H9 (cell line): ENCODE measurements at regions not wholly inside any gene's neighbourhood (a gene's known extent, or its start where the extent isn't known, plus 50 kb on each side); places are given as distances from the start of the nearest gene placed in this dataset. TPM values are rescaled to one million over a fixed set of nuclear protein-coding genes. Genes with fewer than 3 reads are reported as not detected.

Source experiments
- DNase-seq: peaks from one replicate; pipeline ENCODE4 v3.0.0-alpha.2; 2017
- H2AFZ ChIP-seq: one replicate; pipeline ENCODE4 v1.6.1; 2013; ENCODE audit warnings: mild to moderate bottlenecking, low read length, control low read depth, moderate library complexity
- H2AK5ac ChIP-seq: 2 replicates; pipeline ENCODE4 v1.6.1; 2013; ENCODE audit warnings: low read length, control low read depth, mixed read lengths; ENCODE audit not compliant: insufficient read length
- H2BK120ac ChIP-seq: one replicate; pipeline ENCODE4 v1.6.1; 2013; ENCODE audit warnings: low read depth, mild to moderate bottlenecking, low read length, control low read depth, inconsistent platforms; ENCODE audit not compliant: poor library complexity, severe bottlenecking
- H2BK12ac ChIP-seq: 2 replicates; pipeline ENCODE4 v1.6.1; 2013; ENCODE audit warnings: low read length, control low read depth, mixed read lengths, low read depth; ENCODE audit not compliant: insufficient read length
- H2BK15ac ChIP-seq: 2 replicates; pipeline ENCODE4 v1.6.1; 2013; ENCODE audit warnings: low read depth, low read length, control low read depth
- H2BK20ac ChIP-seq: one replicate; pipeline ENCODE4 v1.6.1; 2013; ENCODE audit warnings: low read depth, mild to moderate bottlenecking, low read length, control low read depth, inconsistent platforms; ENCODE audit not compliant: poor library complexity, severe bottlenecking
- H2BK5ac ChIP-seq: 2 replicates; pipeline ENCODE4 v1.6.1; 2013; ENCODE audit warnings: low read length, control low read depth, mixed read lengths; ENCODE audit not compliant: insufficient read length
- H3K14ac ChIP-seq: 2 replicates; pipeline ENCODE4 v1.6.1; 2013; ENCODE audit warnings: low read length, control low read depth; ENCODE audit not compliant: insufficient read depth
- H3K18ac ChIP-seq: 2 replicates; pipeline ENCODE4 v1.6.1; 2013; ENCODE audit warnings: low read depth, mild to moderate bottlenecking, mixed read lengths, low read length, control low read depth; ENCODE audit not compliant: insufficient read length
- H3K23ac ChIP-seq: 2 replicates; pipeline ENCODE4 v1.6.1; 2013; ENCODE audit warnings: low read length, control low read depth, mixed read lengths, low read depth; ENCODE audit not compliant: insufficient read length
- H3K23me2 ChIP-seq: 2 replicates; pipeline ENCODE4 v1.6.1; 2013; ENCODE audit warnings: low read depth, mild to moderate bottlenecking, mixed read lengths, low read length, control low read depth; ENCODE audit not compliant: insufficient read length, poor library complexity, severe bottlenecking
- H3K27ac ChIP-seq: 2 replicates; pipeline ENCODE4 v1.5.1; 2013; ENCODE audit warnings: low read length, control low read depth, mixed read lengths, low read depth; ENCODE audit not compliant: insufficient read length
- H3K27me3 ChIP-seq: 2 replicates; pipeline ENCODE4 v1.6.1; 2013; ENCODE audit warnings: low read length, control low read depth, inconsistent platforms; ENCODE audit not compliant: insufficient read depth
- H3K4ac ChIP-seq: 2 replicates; pipeline ENCODE4 v1.6.1; 2013; ENCODE audit warnings: low read depth, mild to moderate bottlenecking, control low read depth, inconsistent platforms, low read length, moderate library complexity
- H3K4me1 ChIP-seq: 2 replicates; pipeline ENCODE4 v1.6.1; 2013; ENCODE audit warnings: low read length, control low read depth, inconsistent platforms; ENCODE audit not compliant: insufficient read depth
- H3K4me2 ChIP-seq: 2 replicates; pipeline ENCODE4 v1.6.1; 2013; ENCODE audit warnings: low read length, control low read depth, mixed read lengths; ENCODE audit not compliant: insufficient read length, insufficient read depth
- H3K56ac ChIP-seq: 2 replicates; pipeline ENCODE4 v1.6.1; 2013; ENCODE audit warnings: low read depth, mild to moderate bottlenecking, mixed read lengths, low read length, control low read depth; ENCODE audit not compliant: insufficient read length
- H3K79me1 ChIP-seq: 2 replicates; pipeline ENCODE4 v1.6.1; 2013; ENCODE audit warnings: low read depth, mild to moderate bottlenecking, moderate library complexity, low read length, control low read depth, inconsistent platforms; ENCODE audit not compliant: insufficient read depth, poor library complexity, severe bottlenecking
- H3K79me2 ChIP-seq: 2 replicates; pipeline ENCODE4 v1.6.1; 2013; ENCODE audit warnings: low read length, control low read depth, inconsistent platforms; ENCODE audit not compliant: insufficient read depth
- H3K9ac ChIP-seq: 2 replicates; pipeline ENCODE4 v1.6.1; 2013; ENCODE audit warnings: low read length, control low read depth, mixed read lengths; ENCODE audit not compliant: insufficient read length; ENCODE audit errors: extremely low read depth
- H3K9me3 ChIP-seq: one replicate; pipeline ENCODE4 v1.6.1; 2013; ENCODE audit warnings: low read depth, low read length, inconsistent platforms; ENCODE audit not compliant: control insufficient read depth
- H3T11ph ChIP-seq: one replicate; pipeline ENCODE4 v1.6.1; 2013; ENCODE audit warnings: mild to moderate bottlenecking, low read length, control low read depth, inconsistent platforms
- H4K20me1 ChIP-seq: one replicate; pipeline ENCODE4 v1.6.1; 2013; ENCODE audit not compliant: control insufficient read depth, insufficient read length, insufficient read depth
- H4K5ac ChIP-seq: 2 replicates; pipeline ENCODE4 v1.6.1; 2013; ENCODE audit warnings: low read depth, mild to moderate bottlenecking, mixed read lengths, low read length, control low read depth; ENCODE audit not compliant: insufficient read length
- H4K8ac ChIP-seq: replicated peaks from 2 replicates; pipeline ENCODE4 v1.6.1; 2013; ENCODE audit warnings: low read length, control low read depth, mixed read lengths, low read depth; ENCODE audit not compliant: insufficient read length
- H4K91ac ChIP-seq: 2 replicates; pipeline ENCODE4 v1.6.1; 2013; ENCODE audit warnings: low read depth, mild to moderate bottlenecking, moderate library complexity, mixed read lengths, low read length, control low read depth; ENCODE audit not compliant: insufficient read length
- H3K27ac Mint-ChIP-seq, 3 experiments: 2 replicates in 2 of 3; 3 replicates in 1 of 3; pipeline ENCODE4 v1.8.0; 2020 to 2021; ENCODE audit warnings: mixed read lengths in 3 of 3, mild to moderate bottlenecking in 1 of 3, moderate library complexity in 1 of 3
- H3K27me3 Mint-ChIP-seq: 2 replicates; pipeline ENCODE4 v1.8.0; 2021; ENCODE audit warnings: low read depth, mild to moderate bottlenecking, moderate library complexity, mixed read lengths
- H3K36me3 Mint-ChIP-seq, 3 experiments: 2 replicates in 2 of 3; 3 replicates in 1 of 3; pipeline ENCODE4 v1.8.0; 2020 to 2021; ENCODE audit warnings: low read depth in 3 of 3, mixed read lengths in 3 of 3; ENCODE audit not compliant: insufficient read depth in 1 of 3
- H3K4me1 Mint-ChIP-seq, 2 experiments: 2 replicates each; pipeline ENCODE4 v1.8.0; 2020; ENCODE audit warnings: mixed read lengths in 2 of 2
- H3K4me3 Mint-ChIP-seq, 2 experiments: 2 replicates in 1 of 2; 3 replicates in 1 of 2; pipeline ENCODE4 v1.8.0; 2020 to 2021; ENCODE audit warnings: mild to moderate bottlenecking in 2 of 2, mixed read lengths in 2 of 2, moderate library complexity in 1 of 2
- H3K9me3 Mint-ChIP-seq, 2 experiments: 2 replicates in 1 of 2; 3 replicates in 1 of 2; pipeline ENCODE4 v1.8.0; 2020; ENCODE audit warnings: mild to moderate bottlenecking in 2 of 2, mixed read lengths in 2 of 2, moderate library complexity in 1 of 2
- CTCF ChIP-seq: fragments of 200-600 bp; sonication (generic); conservative IDR thresholded peaks from 3 replicates; pipeline ENCODE4 v1.8.0; 2021; ENCODE audit warnings: antibody characterized with exemption, mild to moderate bottlenecking
- microRNA-seq: library from miRNA; unstranded; fragments of <30 nt; microRNA quantifications from one replicate; pipeline ENCODE4, GENCODE V29; 2020; ENCODE audit warnings: borderline microRNAs expressed

GRCh38 chrX:95156566-95156965 is 1482.6 kb downstream of the FAM133A start:
- Histone ChIP-seq H3K56ac (no peak overlapping the region), H3K23ac (no peak overlapping the region), H2BK20ac (no peak overlapping the region), H3K4me1 (no peaks in the 10 kb centered on the region), H3K14ac (no peak overlapping the region), H4K20me1 (no peaks in the 10 kb centered on the region), H3K79me2 (no peaks in the 10 kb centered on the region), H4K8ac (no peak overlapping the region), H2BK120ac (no peak overlapping the region), H3K9ac (no peak overlapping the region), H3K4me2 (no peak overlapping the region), H2BK5ac (no peak overlapping the region), H2AFZ (no peak overlapping the region), H4K5ac (no peak overlapping the region), H3K18ac (no peak overlapping the region), H3K27ac (no peak overlapping the region), H4K91ac (no peak overlapping the region), H2BK12ac (no peak overlapping the region), H2AK5ac (no peak overlapping the region), H3K9me3 (no peaks in the 10 kb centered on the region), H3T11ph (no peak overlapping the region), H3K27me3 (no peaks in the 10 kb centered on the region), H2BK15ac (no peak overlapping the region), H3K79me1 (no peaks in the 10 kb centered on the region), H3K4ac (no peak overlapping the region), H3K23me2 (no peaks in the 10 kb centered on the region)
- H3K9me3 Mint-ChIP-seq, result no peaks in the 10 kb centered on the region; a peak in 2 of 5 replicates
- no peak for TF ChIP-seq CTCF
- peaks cover 0 to 7% (median 0%) of the 10 kb centered on the region in 3 experiments; a peak in 2 of 7 replicates for H3K36me3 Mint-ChIP-seq
- H3K27ac Mint-ChIP-seq, result peak overlapping the region in 1 of 3 experiments; percentile 45; a peak in 1 of 7 replicates
- H3K4me1 Mint-ChIP-seq, result peaks cover 3% of the 10 kb centered on the region in 2 experiments; a peak in 1 of 4 replicates
- H3K27me3 Mint-ChIP-seq, result no peaks in the 10 kb centered on the region
- DNase-seq, result peak; percentile 24
- H3K4me3 Mint-ChIP-seq, result no peak overlapping the region

Small RNA genes lying in the stretch of these regions (microRNA-seq; reads per million reads assigned to microRNA genes)
- gene MIR548M, result not detected
